ENCODE measurements at regions not wholly inside any gene's neighbourhood (a gene's known extent, or its start where the extent isn't known, plus 50 kb on each side); places are given as distances from the start of the nearest gene placed in this dataset.

DNA sequence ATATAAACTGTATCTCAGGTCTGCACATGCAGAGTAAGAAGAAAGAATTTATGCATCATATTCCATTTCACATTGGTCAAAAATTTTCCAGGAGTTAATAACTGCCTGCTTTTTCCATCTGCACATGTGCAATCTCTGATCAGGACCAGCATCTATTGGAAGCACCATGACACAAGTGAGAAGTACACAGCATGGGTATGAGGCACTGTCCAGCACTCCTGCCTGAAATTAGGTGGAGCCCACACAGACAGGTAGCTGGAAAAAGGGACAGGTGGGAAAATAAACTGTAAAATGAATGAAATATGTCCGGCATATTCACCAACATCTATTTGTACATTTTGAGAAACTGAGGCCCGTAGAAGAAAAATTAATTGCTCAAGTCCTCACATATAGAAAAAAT, 609.2 kb upstream of the NXPH2 start:
- TF ChIP-seq, protein P1, sequence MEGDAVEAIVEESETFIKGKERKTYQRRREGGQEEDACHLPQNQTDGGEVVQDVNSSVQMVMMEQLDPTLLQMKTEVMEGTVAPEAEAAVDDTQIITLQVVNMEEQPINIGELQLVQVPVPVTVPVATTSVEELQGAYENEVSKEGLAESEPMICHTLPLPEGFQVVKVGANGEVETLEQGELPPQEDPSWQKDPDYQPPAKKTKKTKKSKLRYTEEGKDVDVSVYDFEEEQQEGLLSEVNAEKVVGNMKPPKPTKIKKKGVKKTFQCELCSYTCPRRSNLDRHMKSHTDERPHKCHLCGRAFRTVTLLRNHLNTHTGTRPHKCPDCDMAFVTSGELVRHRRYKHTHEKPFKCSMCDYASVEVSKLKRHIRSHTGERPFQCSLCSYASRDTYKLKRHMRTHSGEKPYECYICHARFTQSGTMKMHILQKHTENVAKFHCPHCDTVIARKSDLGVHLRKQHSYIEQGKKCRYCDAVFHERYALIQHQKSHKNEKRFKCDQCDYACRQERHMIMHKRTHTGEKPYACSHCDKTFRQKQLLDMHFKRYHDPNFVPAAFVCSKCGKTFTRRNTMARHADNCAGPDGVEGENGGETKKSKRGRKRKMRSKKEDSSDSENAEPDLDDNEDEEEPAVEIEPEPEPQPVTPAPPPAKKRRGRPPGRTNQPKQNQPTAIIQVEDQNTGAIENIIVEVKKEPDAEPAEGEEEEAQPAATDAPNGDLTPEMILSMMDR (IDR thresholded peaks at IDR 0.05): no peak
- TF ChIP-seq POLR2AphosphoS5 (IDR thresholded peaks at IDR 0.05): no peak
